Naive thymus-derived CD4-positive, alpha-beta T cell (primary cell): ENCODE measurements at regions not wholly inside any gene's neighbourhood (a gene's known extent, or its start where the extent isn't known, plus 50 kb on each side); places are given as distances from the start of the nearest gene placed in this dataset.
"Not testable (repeated sequence)": the region's sequence is repeated elsewhere in the genome, so short reads cannot be mapped to it uniquely, and the experiment has no call there.

Source experiments
- ATAC-seq: fragments of 150-1000 bp; cut with Tn5 transposase; 2 replicates; pipeline ENCODE4 v1.10.0; 2021; ENCODE audit warnings: mild to moderate bottlenecking, moderate library complexity
- CTCF ChIA-PET: fragments of 350-600 bp; sonication (Branson Sonifier 250); formaldehyde crosslinking; loops from one replicate; lab custom pipeline; 2021; ENCODE audit warnings: antibody characterized with exemption; lab: Charles Lee
- POLR2A ChIA-PET: fragments of 350-600 bp; sonication (Branson Sonifier 250); formaldehyde crosslinking; loops from one replicate; lab custom pipeline; 2021; ENCODE audit warnings: antibody characterized with exemption, inconsistent platforms; lab: Charles Lee
- DNase-seq, 9 donors: peaks; one replicate each; pipeline versions ENCODE4 v3.0.0 to v3.0.0-alpha.2; 2020 to 2022; ENCODE audit warnings: mixed read lengths in 1 of 9
- H3K27ac ChIP-seq: one replicate; pipeline ENCODE4 v1.7.0; 2013; ENCODE audit warnings: mild to moderate bottlenecking, low read depth, low read length, moderate library complexity
- H3K27me3 ChIP-seq, 2 donors: one replicate each; pipeline ENCODE4 v1.7.0; 2013; ENCODE audit warnings: low read length in 2 of 2, mild to moderate bottlenecking in 2 of 2, moderate library complexity in 2 of 2; ENCODE audit not compliant: control insufficient read depth in 2 of 2, insufficient read depth in 2 of 2
- H3K36me3 ChIP-seq, 3 experiments: 1 replicate in 2 of 3; 2 replicates in 1 of 3; pipeline ENCODE4 v1.7.0; 2013; ENCODE audit warnings: low read length in 3 of 3, mild to moderate bottlenecking in 3 of 3, moderate library complexity in 1 of 3; ENCODE audit not compliant: insufficient read depth in 3 of 3, control insufficient read depth in 2 of 3
- H3K4me1 ChIP-seq, 2 donors: one replicate each; pipeline ENCODE4 v1.7.0; 2013; ENCODE audit warnings: low read length in 2 of 2, mild to moderate bottlenecking in 2 of 2, moderate library complexity in 1 of 2; ENCODE audit not compliant: control insufficient read depth in 2 of 2, insufficient read depth in 2 of 2
- H3K4me3 ChIP-seq: 2 replicates; pipeline ENCODE4 v1.7.0; 2013; ENCODE audit warnings: mild to moderate bottlenecking, low read length
- H3K9me3 ChIP-seq, 3 experiments: 1 replicate in 2 of 3; 2 replicates in 1 of 3; pipeline ENCODE4 v1.7.0; 2013; ENCODE audit warnings: low read length in 3 of 3; ENCODE audit not compliant: control insufficient read depth in 2 of 3
- H3K27ac Mint-ChIP-seq, 9 donors: one replicate each; pipeline ENCODE4 v1.8.0; 2020 to 2022; ENCODE audit warnings: mixed read lengths in 9 of 9, mild to moderate bottlenecking in 8 of 9, moderate library complexity in 5 of 9, inconsistent platforms in 2 of 9
- H3K27me3 Mint-ChIP-seq, 5 donors: one replicate each; pipeline ENCODE4 v1.8.0; 2021 to 2022; ENCODE audit warnings: mixed read lengths in 5 of 5, mild to moderate bottlenecking in 1 of 5
- H3K36me3 Mint-ChIP-seq, 5 donors: one replicate each; pipeline ENCODE4 v1.8.0; 2020 to 2022; ENCODE audit warnings: mixed read lengths in 5 of 5, mild to moderate bottlenecking in 3 of 5, inconsistent platforms in 1 of 5
- H3K4me1 Mint-ChIP-seq, 7 donors: one replicate each; pipeline ENCODE4 v1.8.0; 2020 to 2022; ENCODE audit warnings: mixed read lengths in 7 of 7, mild to moderate bottlenecking in 3 of 7, inconsistent platforms in 1 of 7
- H3K4me3 Mint-ChIP-seq, 10 donors: one replicate each; pipeline ENCODE4 v1.8.0; 2020 to 2022; ENCODE audit warnings: mild to moderate bottlenecking in 10 of 10, mixed read lengths in 10 of 10, moderate library complexity in 6 of 10, inconsistent platforms in 2 of 10
- H3K9me3 Mint-ChIP-seq, 11 donors: one replicate each; pipeline ENCODE4 v1.8.0; 2020 to 2022; ENCODE audit warnings: mixed read lengths in 11 of 11, mild to moderate bottlenecking in 4 of 11, inconsistent platforms in 1 of 11, moderate library complexity in 1 of 11
- intact Hi-C, 2 donors: fragments of 100-400 bp; cut with micrococcal nuclease; formaldehyde crosslinking; loops; one replicate each; pipeline ENCODE4 v1.15.1; 2023

DNA sequence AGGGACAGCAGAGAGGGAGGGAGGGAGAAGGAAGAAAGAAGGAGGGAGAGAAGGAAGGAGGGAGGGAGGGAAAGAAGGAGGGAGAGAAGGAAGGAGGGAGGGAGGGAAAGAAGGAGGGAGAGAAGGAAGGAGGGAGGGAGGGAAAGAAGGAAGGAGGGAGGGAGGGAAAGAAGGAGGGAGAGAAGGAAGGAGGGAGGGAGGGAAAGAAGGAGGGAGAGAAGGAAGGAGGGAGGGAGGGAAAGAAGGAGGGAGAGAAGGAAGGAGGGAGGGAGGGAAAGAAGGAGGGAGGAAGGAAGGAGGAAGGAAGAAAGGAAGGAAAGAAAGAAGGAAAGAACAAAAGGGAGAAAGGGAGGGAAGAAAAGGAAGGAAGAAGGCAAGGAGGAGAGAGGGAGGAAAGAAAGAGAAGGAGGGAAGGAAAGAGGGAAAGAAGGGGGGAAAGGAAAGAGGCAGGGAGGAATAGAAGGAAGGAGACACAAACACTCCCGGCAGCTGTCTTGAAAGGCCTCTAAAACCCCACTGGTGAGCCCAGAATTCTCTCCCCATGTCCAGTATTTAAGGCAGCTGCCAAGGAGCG, 153.0 kb downstream of the TFAP2C start:
- H3K36me3 Mint-ChIP-seq, H3K27me3 ChIP-seq, intact Hi-C loops, H3K27ac ChIP-seq, POLR2A ChIA-PET, DNase-seq, H3K4me1 ChIP-seq, ATAC-seq, H3K36me3 ChIP-seq, CTCF ChIA-PET, H3K9me3 Mint-ChIP-seq, H3K9me3 ChIP-seq, H3K4me3 ChIP-seq, H3K4me3 Mint-ChIP-seq: not testable (repeated sequence)
- Mint-ChIP-seq H3K27me3 (peaks cover 8 to 32% (median 19%) of the 10 kb centered on the region in 5 donors), H3K27ac (peak overlapping the region in 1 of 9 donors; percentile 33), H3K4me1 (peaks cover 5 to 23% (median 12%) of the 10 kb centered on the region in 7 donors)

DNA sequence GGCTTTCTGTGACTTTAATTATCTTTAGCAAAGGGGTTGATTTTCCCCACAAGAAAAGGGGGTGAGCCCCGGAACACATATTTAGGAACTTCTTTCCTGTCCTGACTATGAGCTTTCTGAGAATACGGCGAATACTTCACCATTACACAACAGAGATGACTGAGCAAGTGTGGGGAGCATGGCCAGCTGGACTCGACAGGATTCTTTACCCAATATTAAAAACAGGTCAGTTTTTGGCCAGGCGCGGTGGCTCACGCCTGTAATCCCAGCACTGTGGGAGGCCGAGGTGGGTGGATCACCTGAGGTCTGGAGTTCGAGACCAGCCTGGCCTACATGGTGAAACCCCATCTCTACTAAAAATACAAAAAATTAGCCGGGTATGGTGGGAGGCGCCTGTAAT, 153.7 kb downstream of the TFAP2C start:
- H3K9me3 ChIP-seq, H3K27me3 ChIP-seq, H3K27ac ChIP-seq, intact Hi-C loops, H3K27ac Mint-ChIP-seq, H3K36me3 Mint-ChIP-seq, ATAC-seq, DNase-seq, H3K9me3 Mint-ChIP-seq, H3K4me1 ChIP-seq, POLR2A ChIA-PET, H3K4me3 ChIP-seq, CTCF ChIA-PET, H3K4me3 Mint-ChIP-seq, H3K36me3 ChIP-seq: not testable (repeated sequence)
- H3K4me1 Mint-ChIP-seq = peaks cover 5 to 23% (median 12%) of the 10 kb centered on the region in 7 donors
- H3K27me3 Mint-ChIP-seq = peaks cover 8 to 32% (median 19%) of the 10 kb centered on the region in 5 donors

DNA sequence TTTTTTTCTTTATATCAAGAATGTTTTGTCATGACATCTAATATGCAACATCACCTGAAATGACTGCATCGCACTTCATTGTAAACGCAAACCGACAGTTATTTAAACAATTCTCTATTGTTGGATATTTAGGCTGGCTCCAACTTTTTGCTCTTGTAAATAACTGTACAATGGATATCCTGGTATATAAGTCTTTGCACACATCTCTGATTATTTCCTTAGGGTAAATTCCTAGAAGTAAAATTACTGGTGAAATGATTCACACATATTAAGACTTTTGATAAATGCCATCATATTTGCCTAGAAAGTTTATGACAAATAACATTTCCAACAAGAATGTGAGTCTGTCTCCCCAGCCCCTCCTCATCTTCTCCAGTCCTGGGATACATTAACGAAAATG, 154.7 kb downstream of the TFAP2C start:
- no peaks in the 10 kb centered on the region for H3K36me3 Mint-ChIP-seq
- H3K27me3 Mint-ChIP-seq = peaks cover 8 to 26% (median 11%) of the 10 kb centered on the region in 5 donors
- no peaks in the 10 kb centered on the region for H3K9me3 ChIP-seq
- no peak overlapping the region for H3K27ac Mint-ChIP-seq
- no peak overlapping the region for H3K27ac ChIP-seq
- no peak overlapping the region for H3K4me3 ChIP-seq
- no peak for DNase-seq
- no peaks in the 10 kb centered on the region for H3K36me3 ChIP-seq
- no peaks in the 10 kb centered on the region for H3K27me3 ChIP-seq
- H3K9me3 Mint-ChIP-seq = peaks cover 0 to under 1% (median 0%) of the 10 kb centered on the region in 11 donors
- intact Hi-C loops = no loop called here
- no peaks in the 10 kb centered on the region for H3K4me1 ChIP-seq
- H3K4me1 Mint-ChIP-seq = peaks cover 2 to 14% (median 6%) of the 10 kb centered on the region in 7 donors
- ATAC-seq = no peak
- ChIA-PET CTCF (no interaction called here), POLR2A (no interaction called here)
- no peak overlapping the region for H3K4me3 Mint-ChIP-seq

DNA sequence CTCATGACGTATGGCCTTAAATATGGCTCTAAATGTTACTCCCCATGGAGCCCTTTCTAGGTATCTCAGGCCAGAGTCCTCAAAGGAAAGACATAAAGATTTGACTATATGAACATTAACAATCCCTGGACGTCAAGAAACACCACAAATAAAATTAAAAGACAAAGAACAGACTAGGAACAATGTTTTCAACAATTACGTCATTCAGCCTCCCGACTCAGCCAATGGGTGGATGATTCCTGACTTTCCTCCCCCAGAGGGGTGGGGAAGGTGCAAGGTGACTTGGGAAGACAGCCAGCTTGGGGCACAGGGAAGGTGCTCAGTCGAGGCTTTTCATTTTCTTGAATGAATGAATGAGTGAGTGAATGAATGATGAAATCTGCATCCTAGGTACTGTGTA, 157.4 kb downstream of the TFAP2C start:
- ATAC-seq = no peak
- Mint-ChIP-seq H3K4me1 (peaks cover 0 to 4% (median 0%) of the 10 kb centered on the region in 7 donors), H3K27ac (no peak overlapping the region), H3K36me3 (no peaks in the 10 kb centered on the region), H3K4me3 (no peak overlapping the region), H3K9me3 (no peaks in the 10 kb centered on the region), H3K27me3 (peaks cover 4 to 13% (median 5%) of the 10 kb centered on the region in 5 donors)
- H3K36me3 ChIP-seq = no peaks in the 10 kb centered on the region
- H3K4me3 ChIP-seq = no peak overlapping the region
- H3K9me3 ChIP-seq = no peaks in the 10 kb centered on the region
- H3K27ac ChIP-seq = no peak overlapping the region
- H3K4me1 ChIP-seq = no peaks in the 10 kb centered on the region
- H3K27me3 ChIP-seq = no peaks in the 10 kb centered on the region
- CTCF ChIA-PET = no interaction called here
- POLR2A ChIA-PET = no interaction called here
- intact Hi-C loops = no loop called here
- DNase-seq = no peak

DNA sequence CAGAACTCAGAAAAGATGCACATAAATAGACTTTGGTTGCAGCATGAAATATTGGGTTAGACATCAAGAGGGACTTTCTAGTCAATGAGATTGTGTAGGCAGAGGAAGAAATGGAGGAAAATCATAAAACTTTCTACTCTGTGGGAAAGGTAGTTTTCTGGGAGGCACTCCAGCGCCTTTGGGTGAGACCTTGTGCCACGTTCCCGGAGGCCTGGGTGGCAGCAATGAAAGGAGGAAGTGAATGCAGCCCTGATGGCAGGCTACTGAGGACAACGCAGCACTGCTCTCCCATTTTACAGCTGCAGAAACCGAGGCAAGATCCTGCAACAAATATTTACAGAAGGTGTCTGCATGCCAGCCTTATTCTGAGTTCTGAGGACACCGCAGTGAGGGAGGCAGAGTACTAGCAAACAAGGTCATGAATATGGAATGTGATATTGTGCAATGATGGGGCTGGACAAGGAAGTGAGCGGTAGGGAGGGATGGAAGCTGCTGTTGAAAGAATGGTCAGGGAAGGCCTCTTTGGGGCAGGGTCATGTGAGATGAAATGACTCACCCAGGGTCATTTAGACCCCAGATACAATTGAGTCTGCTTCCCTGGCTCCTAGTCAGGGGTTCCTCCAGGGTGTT, 159.1 kb downstream of the TFAP2C start:
- H3K4me1 ChIP-seq = no peaks in the 10 kb centered on the region

DNA sequence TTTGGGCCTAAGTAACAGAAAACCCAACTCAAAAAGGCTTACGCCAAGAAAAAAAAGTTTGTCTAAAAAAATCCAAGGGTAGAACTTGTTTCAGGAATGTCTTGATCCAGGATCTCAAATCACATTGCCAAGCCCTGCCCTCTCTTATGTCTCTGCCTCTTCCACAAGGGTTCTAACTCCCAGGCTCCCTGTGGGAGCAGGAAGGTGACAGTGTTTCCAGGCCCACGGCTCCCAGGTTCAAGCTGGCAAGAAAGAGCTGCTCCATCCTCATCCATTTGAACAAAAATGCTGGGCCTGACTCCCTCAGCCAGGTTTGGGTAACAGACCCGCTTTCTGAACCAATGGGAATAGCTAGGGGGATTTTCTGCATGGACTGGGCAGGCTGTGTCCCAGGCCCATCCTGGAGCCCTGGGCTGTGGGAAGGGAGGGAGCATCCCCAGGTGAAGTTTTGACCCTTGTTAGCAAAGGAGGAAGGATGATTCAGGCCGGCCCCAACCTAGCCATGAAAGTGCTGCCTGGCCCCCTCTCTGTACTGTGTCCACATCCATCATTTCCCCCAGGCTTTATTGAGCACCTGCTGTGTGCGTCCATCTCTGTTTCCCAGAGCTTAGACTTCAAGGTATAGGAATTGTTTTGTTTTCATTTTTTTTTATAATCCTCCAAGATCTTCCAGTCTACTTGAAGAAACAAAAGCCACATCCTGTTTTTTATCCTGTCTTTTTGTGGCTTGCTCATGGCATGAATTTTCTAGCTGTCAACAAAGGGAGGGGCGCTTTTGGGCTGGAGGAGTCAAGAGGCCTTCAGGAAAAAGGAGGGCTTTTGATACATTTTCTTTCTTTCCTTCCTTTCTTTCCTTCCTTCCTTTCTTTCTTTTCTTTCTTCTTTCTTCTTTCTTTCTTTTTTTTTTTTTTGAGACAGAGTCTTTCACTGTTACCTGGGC, 159.8 kb downstream of the TFAP2C start:
- Mint-ChIP-seq H3K27ac (no peak overlapping the region), H3K36me3 (no peaks in the 10 kb centered on the region), H3K4me3 (no peak overlapping the region), H3K9me3 (peaks cover 0 to 1% (median 0%) of the 10 kb centered on the region in 11 donors), H3K27me3 (peaks cover 0 to 6% (median 1%) of the 10 kb centered on the region in 5 donors), H3K4me1 (peaks cover 0 to 4% (median 0%) of the 10 kb centered on the region in 7 donors)
- Histone ChIP-seq H3K4me3 (no peak overlapping the region), H3K27ac (no peak overlapping the region), H3K27me3 (no peaks in the 10 kb centered on the region), H3K9me3 (no peaks in the 10 kb centered on the region), H3K4me1 (no peaks in the 10 kb centered on the region), H3K36me3 (no peaks in the 10 kb centered on the region)
- DNase-seq (no peak), ATAC-seq (no peak)
- CTCF ChIA-PET = no interaction called here
- intact Hi-C loops = no loop called here
- POLR2A ChIA-PET = no interaction called here

More for the DNA sequence above, 159.1 kb downstream of the TFAP2C start:
- H3K27ac ChIP-seq = no peak overlapping the region
- no peaks in the 10 kb centered on the region for H3K36me3 Mint-ChIP-seq
- H3K4me3 ChIP-seq = no peak overlapping the region
- H3K4me1 Mint-ChIP-seq = peaks cover 0 to 4% (median 0%) of the 10 kb centered on the region in 7 donors
- no peak for DNase-seq
- no peak overlapping the region for H3K27ac Mint-ChIP-seq
- no peaks in the 10 kb centered on the region for H3K9me3 ChIP-seq
- CTCF ChIA-PET = no interaction called here
- peaks cover 0 to 1% (median 0%) of the 10 kb centered on the region in 11 donors for H3K9me3 Mint-ChIP-seq
- POLR2A ChIA-PET = no interaction called here
- no peak for ATAC-seq
- no peak overlapping the region for H3K4me3 Mint-ChIP-seq
- intact Hi-C loops = no loop called here
- H3K36me3 ChIP-seq = no peaks in the 10 kb centered on the region
- peaks cover 0 to 6% (median 0%) of the 10 kb centered on the region in 5 donors for H3K27me3 Mint-ChIP-seq
- H3K27me3 ChIP-seq = no peaks in the 10 kb centered on the region
